ENCODE measurements at regions not wholly inside any gene's neighbourhood (a gene's known extent, or its start where the extent isn't known, plus 50 kb on each side); places are given as distances from the start of the nearest gene placed in this dataset.
"Not testable (repeated sequence)": the region's sequence is repeated elsewhere in the genome, so short reads cannot be mapped to it uniquely, and the experiment has no call there.

DNA sequence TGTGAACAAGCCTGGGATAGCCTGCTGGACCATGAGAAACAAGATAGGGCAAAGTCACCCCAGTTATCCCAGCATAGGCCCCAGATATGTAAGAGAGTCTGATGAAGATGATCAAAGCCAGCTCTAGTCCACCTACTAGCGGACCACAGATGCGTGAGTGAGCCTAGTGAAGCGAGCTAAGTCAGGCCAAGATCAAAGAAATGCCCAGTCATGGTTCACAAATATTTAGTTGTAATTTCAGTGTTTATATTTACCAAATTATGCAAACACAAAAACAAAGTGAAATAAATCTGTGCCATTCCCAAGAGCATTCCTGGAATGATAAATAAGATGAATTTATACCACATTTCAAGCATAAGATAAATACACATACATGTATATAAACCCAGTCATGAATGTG lies 308.1 kb upstream of the CTNNB1 start:
- H3K4me1 ChIP-seq: no peaks in the 10 kb centered on the region
- H3K9ac ChIP-seq: no peak overlapping the region
- no peak overlapping the region for H3K4me2 ChIP-seq (ENCODE audit: low read length)
- no peak overlapping the region for H3K4me3 ChIP-seq (ENCODE audit: low read depth, low read length)
- H3K36me3 ChIP-seq (ENCODE audit: control insufficient read depth, insufficient read depth, low read length): no peaks in the 10 kb centered on the region
- TF ChIP-seq CTCF (IDR thresholded peaks at IDR 0.05): no peak
- H3K79me2 ChIP-seq: no peaks in the 10 kb centered on the region
- no peak overlapping the region for H2AFZ ChIP-seq
- H3K27ac ChIP-seq: no peak overlapping the region
- no peaks in the 10 kb centered on the region for H3K9me3 ChIP-seq (ENCODE audit: control insufficient read depth, low read length)
- H3K27me3 ChIP-seq (ENCODE audit: control insufficient read depth, insufficient read depth, low read length): no peaks in the 10 kb centered on the region

DNA sequence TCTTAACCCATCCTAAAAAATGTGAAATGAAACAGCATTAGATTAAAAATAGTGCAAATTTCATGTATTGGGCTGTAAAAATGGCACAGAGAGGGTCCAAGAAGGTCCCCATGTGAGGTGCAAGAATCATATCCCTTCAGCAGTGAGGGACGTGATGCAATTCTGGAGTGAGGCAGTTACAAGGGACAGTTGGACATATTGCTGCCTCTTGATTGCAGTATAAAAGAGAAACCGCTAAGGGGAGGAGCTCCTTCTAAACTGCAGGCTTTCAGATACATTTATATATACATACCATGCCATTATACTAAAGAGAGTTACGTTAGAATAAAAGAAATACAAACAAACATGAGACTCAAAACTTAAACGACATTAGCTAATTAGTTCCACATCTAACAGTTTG lies 304.2 kb upstream of the CTNNB1 start:
- H3K9me3 ChIP-seq (ENCODE audit: control insufficient read depth, low read length): no peaks in the 10 kb centered on the region
- H3K79me2 ChIP-seq: no peaks in the 10 kb centered on the region
- no peak overlapping the region for H3K4me2 ChIP-seq (ENCODE audit: low read length)
- no peak for TF ChIP-seq CTCF (IDR thresholded peaks at IDR 0.05)
- H3K9ac ChIP-seq: no peak overlapping the region
- H3K36me3 ChIP-seq (ENCODE audit: control insufficient read depth, insufficient read depth, low read length): no peaks in the 10 kb centered on the region
- H3K27ac ChIP-seq: no peak overlapping the region
- no peak overlapping the region for H3K4me3 ChIP-seq (ENCODE audit: low read depth, low read length)
- H3K4me1 ChIP-seq: no peaks in the 10 kb centered on the region
- no peak overlapping the region for H2AFZ ChIP-seq
- no peaks in the 10 kb centered on the region for H3K27me3 ChIP-seq (ENCODE audit: control insufficient read depth, insufficient read depth, low read length)

DNA sequence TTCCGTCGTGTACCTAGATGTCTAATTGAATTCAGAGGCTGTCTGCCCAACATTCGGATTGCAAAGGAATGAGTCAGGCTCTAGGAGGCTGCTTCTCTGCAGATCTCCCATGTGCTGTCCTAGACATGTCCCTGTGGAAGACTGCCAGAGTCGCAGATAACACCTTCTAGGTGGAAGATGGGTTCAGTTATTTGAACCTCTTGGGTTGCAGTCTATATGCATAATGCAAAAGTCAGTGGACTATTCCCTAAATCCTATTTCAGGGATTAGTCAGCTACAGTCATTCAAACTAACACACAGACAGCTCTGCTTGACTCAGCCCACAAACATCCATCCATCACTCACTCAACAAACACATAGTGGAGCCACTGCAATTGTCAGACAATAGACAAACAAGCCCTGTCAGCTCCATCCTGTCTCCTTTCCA lies 300.0 kb upstream of the CTNNB1 start:
- H3K4me1 ChIP-seq: no peaks in the 10 kb centered on the region
- no peak overlapping the region for H3K4me3 ChIP-seq (ENCODE audit: low read depth, low read length)
- no peaks in the 10 kb centered on the region for H3K79me2 ChIP-seq
- H3K27me3 ChIP-seq (ENCODE audit: control insufficient read depth, insufficient read depth, low read length): no peaks in the 10 kb centered on the region
- H2AFZ ChIP-seq: no peak overlapping the region
- no peak for TF ChIP-seq CTCF (IDR thresholded peaks at IDR 0.05)
- H3K36me3 ChIP-seq (ENCODE audit: control insufficient read depth, insufficient read depth, low read length): no peaks in the 10 kb centered on the region
- no peak overlapping the region for H3K4me2 ChIP-seq (ENCODE audit: low read length)
- no peak overlapping the region for H3K9ac ChIP-seq
- no peaks in the 10 kb centered on the region for H3K9me3 ChIP-seq (ENCODE audit: control insufficient read depth, low read length)
- H3K27ac ChIP-seq: no peak overlapping the region

DNA sequence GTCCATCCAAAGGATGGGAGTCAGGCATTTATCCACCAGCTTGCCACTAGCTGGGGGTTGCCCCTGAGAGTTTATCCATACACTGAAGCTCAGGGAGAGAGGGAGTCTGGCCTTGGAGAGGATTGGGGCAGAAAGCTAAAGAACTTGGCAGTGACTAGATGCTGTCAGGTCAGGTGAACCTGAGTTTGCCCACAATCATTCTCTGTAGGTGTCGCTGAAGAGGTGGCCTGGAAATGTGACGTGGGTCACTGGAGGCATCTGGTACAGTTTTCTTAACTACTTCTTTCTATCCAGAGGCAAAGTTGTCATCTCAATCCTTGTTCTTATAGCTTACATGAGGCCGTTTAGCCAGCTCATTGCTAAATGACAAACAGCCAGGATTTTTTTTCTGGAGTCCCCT lies 298.0 kb upstream of the CTNNB1 start:
- Histone ChIP-seq H3K27ac (no peak overlapping the region), H3K79me2 (no peaks in the 10 kb centered on the region), H3K4me2 (ENCODE audit: low read length) (no peak overlapping the region), H2AFZ (peak overlapping the region; percentile 11), H3K9me3 (ENCODE audit: control insufficient read depth, low read length) (no peaks in the 10 kb centered on the region), H3K27me3 (ENCODE audit: control insufficient read depth, insufficient read depth, low read length) (no peaks in the 10 kb centered on the region), H3K36me3 (ENCODE audit: control insufficient read depth, insufficient read depth, low read length) (no peaks in the 10 kb centered on the region), H3K4me3 (ENCODE audit: low read depth, low read length) (no peak overlapping the region), H3K9ac (no peak overlapping the region), H3K4me1 (no peaks in the 10 kb centered on the region)
- TF ChIP-seq CTCF (IDR thresholded peaks at IDR 0.05): no peak

- H3K9ac ChIP-seq: no peak overlapping the region
- no peaks in the 10 kb centered on the region for H3K9me3 ChIP-seq (ENCODE audit: control insufficient read depth, low read length)
- H3K27me3 ChIP-seq (ENCODE audit: control insufficient read depth, insufficient read depth, low read length): no peaks in the 10 kb centered on the region
- H2AFZ ChIP-seq: peak overlapping the region; percentile 11
- no peaks in the 10 kb centered on the region for H3K36me3 ChIP-seq (ENCODE audit: control insufficient read depth, insufficient read depth, low read length)
- H3K4me1 ChIP-seq: no peaks in the 10 kb centered on the region
- H3K79me2 ChIP-seq: no peaks in the 10 kb centered on the region
- no peak overlapping the region for H3K4me3 ChIP-seq (ENCODE audit: low read depth, low read length)
- no peak for TF ChIP-seq CTCF (IDR thresholded peaks at IDR 0.05)
- H3K27ac ChIP-seq: no peak overlapping the region
- no peak overlapping the region for H3K4me2 ChIP-seq (ENCODE audit: low read length)
Observed at GRCh38 chr3:40901796-40902195, 297.5 kb upstream of the CTNNB1 start.

- H3K27me3 ChIP-seq (ENCODE audit: control insufficient read depth, insufficient read depth, low read length); H3K4me1 ChIP-seq; H3K4me3 ChIP-seq (ENCODE audit: low read depth, low read length); H3K9me3 ChIP-seq (ENCODE audit: control insufficient read depth, low read length); H3K79me2 ChIP-seq; H3K36me3 ChIP-seq (ENCODE audit: control insufficient read depth, insufficient read depth, low read length); H3K4me2 ChIP-seq (ENCODE audit: low read length); H3K9ac ChIP-seq; H2AFZ ChIP-seq; H3K27ac ChIP-seq: not testable (repeated sequence)
Observed at GRCh38 chr3:40907907-40908465, 291.3 kb upstream of the CTNNB1 start.
